COR-L47 (cell line): ENCODE measurements at regions not wholly inside any gene's neighbourhood (a gene's known extent, or its start where the extent isn't known, plus 50 kb on each side); places are given as distances from the start of the nearest gene placed in this dataset.

ENCODE experiments used
- DNase-seq: peaks from one replicate; lab custom pipeline; 2025; lab: John Stamatoyannopoulos, UW

DNA sequence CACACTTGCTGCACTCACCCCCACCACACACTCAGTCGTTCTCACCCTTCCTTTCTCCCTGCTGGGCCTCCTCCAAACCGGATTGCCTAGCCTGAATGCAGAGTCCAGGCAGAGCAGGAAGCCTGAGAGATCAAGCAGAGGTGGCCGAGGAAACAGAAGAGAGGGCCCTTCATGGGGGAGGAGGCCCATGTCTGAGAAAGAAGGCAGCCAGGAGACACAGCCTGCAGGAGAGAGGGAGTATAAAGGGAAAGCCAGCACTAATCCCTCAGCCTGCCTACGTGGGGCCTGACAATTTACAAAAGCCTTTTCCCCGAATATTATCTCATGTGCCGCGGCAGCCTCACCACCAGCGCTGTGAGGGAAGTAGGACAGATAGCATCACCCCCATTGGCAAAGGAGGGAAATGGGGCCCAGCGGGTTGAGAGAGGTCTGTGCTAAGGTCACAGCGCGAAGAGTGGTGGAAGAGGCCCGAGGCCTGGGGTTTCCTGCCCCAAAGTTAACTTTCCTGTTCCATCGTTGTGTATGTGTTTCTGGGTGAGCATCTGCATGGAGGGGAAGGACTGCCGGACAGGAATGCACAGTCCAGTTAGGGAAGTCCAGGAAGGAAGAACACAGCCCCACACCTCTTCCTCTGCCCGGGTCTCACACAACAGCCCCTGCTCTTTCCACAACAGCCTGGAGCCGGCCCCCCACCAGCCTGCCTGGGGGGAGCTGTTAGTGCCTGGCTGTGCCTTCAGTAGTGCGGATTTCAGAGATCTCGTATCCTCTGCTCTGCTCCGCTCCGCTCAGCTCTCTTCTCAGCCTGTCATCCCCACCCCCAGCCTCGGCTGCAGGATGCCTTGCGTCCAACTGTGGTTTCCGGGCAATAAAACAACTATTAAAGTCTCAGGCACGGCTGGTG lies 50.9 kb upstream of the BCOR start:
- no peak for DNase-seq

GRCh38 chrX:40147971-40148370 lies 50.2 kb upstream of the BCOR start:
- DNase-seq: no peak
